HFF-Myc (cell line): ENCODE measurements at regions not wholly inside any gene's neighbourhood (a gene's known extent, or its start where the extent isn't known, plus 50 kb on each side); places are given as distances from the start of the nearest gene placed in this dataset.

Source experiments
- DNase-seq: peaks from one replicate; pipeline ENCODE4 v3.0.0-alpha.2; 2011; ENCODE audit warnings: low read depth; ENCODE audit errors: extremely low read depth
- H3K4me3 ChIP-seq: replicated peaks from 2 replicates; pipeline ENCODE4 v1.5.1; 2011; ENCODE audit warnings: low read depth, mild to moderate bottlenecking, control low read depth, low read length
- CTCF ChIP-seq: IDR thresholded peaks from 2 replicates; pipeline ENCODE4 v1.5.1; 2012; ENCODE audit warnings: mild to moderate bottlenecking, low read depth, low read length, control low read depth; ENCODE audit errors: missing control alignments

GRCh38 chr6:66740346-66740745 lies 1033.3 kb upstream of the EYS start:
- TF ChIP-seq CTCF: no peak
- DNase-seq: no peak
- H3K4me3 ChIP-seq: no peak overlapping the region

- no peak for DNase-seq
- H3K4me3 ChIP-seq: no peak overlapping the region
- TF ChIP-seq CTCF: no peak
Measured at GRCh38 chr6:66735106-66735890, 1028.3 kb upstream of the EYS start.

- TF ChIP-seq CTCF: no peak
- no peak for DNase-seq
- H3K4me3 ChIP-seq: no peak overlapping the region
Measured at GRCh38 chr6:66731310-66731709, 1024.3 kb upstream of the EYS start.

GRCh38 chr6:66725670-66726069 lies 1018.6 kb upstream of the EYS start:
- no peak overlapping the region for H3K4me3 ChIP-seq
- no peak for DNase-seq
- no peak for TF ChIP-seq CTCF

DNA sequence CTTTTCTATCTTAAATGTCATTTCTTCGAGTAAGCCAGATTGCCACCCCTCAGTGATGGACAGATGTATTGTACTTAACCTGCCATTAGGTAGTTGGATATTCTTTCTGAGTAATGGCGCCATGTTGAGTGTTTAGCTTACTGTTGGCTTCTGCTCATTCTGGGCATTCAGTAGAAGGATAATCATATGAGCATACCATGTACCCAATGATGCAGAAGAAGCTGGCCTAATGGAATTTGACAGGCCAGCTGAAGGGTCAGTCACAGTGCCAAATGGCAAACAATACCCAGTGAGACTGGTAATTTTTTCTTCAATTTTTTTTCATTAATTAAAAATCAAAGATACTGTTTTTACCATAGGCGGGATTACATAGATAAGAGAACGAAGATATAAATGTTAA lies 1010.8 kb upstream of the EYS start:
- no peak overlapping the region for H3K4me3 ChIP-seq
- no peak for TF ChIP-seq CTCF
- no peak for DNase-seq

DNA sequence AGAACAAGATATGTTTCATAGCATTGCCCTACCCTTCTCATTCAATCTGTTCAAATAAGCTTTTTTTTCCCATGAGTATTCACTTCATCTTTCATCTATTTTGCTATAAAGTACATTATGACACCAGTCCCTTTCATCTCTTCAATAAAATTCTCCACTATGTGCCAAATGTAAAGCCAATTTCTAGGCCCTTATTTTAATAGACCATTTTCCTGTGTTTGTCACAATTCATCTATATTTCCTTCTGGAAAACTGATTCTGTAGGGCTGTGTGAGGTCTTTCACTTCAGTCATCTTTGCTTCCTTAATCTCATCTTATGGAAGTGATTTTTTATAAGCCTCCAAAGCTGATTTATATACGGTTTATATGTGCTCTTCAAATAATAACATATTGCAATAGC lies 992.4 kb upstream of the EYS start:
- no peak for TF ChIP-seq CTCF
- no peak overlapping the region for H3K4me3 ChIP-seq
- no peak for DNase-seq

DNA sequence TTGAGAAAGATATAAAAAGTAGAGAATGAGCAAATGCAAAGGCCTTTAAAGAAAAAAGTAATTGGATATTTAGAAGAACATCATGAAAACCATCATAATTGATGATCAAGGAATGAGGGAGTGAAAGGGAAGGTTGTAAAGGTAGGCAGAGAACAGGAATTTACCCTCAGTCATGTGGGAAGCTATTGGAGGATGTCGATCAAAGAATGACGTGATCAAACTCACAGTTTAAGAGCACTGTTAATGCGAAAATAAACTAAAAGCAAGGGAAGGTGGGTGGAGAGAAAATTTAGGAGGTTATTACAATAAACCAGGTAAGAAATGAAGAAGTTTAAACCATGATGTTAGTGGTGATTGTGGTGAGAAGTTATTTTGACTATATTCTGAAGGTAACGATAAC lies 982.6 kb upstream of the EYS start:
- TF ChIP-seq CTCF: no peak

More for the DNA sequence above, 982.6 kb upstream of the EYS start:
- H3K4me3 ChIP-seq: no peak overlapping the region
- no peak for DNase-seq
